Embryonic facial prominence (tissue), 1 donor: ENCODE measurements at regions not wholly inside any gene's neighbourhood (a gene's known extent, or its start where the extent isn't known, plus 50 kb on each side); places are given as distances from the start of the nearest gene placed in this dataset.

ENCODE experiments used
- DNase-seq: peaks from one replicate; pipeline ENCODE4 v3.0.0-alpha.2; 2016; ENCODE audit errors: extremely low spot score

DNA sequence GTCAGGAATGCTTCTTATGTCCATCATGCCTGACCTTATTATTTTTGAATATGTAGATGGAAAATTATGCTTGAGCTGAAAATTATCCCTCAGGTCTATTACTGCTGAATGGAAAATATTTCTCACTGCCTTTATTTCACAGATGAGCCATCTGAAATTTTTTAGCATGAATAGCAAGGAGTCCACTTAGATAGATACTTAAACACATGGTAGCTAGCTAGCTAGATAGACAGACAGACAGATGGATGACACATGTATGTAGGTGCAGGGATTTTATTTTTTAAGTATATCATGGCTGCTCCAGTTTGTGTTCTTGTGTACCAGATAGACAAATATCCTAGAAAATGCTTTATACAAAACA, 645.0 kb downstream of the MMUT start:
- no peak for DNase-seq

DNA sequence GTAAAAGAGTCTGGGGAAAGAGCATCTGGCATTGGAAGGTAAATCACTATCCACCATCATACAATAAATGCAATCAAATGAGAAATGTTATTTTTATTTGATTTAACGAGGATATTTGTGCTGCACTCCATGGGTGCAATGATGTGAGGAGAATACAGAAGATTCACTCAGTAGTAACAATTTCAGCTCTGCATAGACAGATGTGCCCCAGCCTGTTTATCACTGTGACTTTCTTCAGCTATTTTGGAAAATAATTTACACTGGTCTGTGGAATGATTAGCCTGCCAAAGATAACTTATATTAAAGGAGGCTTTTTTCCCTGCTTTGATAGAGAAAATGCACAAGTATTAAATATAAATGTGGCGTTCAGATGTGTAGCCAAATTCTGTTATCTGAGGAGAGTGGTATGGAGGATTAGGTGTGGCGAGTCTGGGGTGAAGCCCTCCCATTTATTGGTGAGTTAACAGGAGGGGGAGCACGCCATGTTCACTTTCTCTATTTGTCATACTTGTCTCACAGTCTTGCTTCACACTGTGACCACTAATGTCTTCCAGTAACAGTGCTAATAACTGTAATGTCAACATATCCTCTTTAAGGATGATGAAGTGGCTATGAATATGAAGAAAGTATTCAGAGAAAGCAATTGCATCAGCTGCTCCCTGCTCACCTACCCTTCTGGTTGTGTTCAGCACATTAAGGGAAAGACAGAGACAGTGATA, 645.6 kb downstream of the MMUT start:
- DNase-seq = no peak

DNA sequence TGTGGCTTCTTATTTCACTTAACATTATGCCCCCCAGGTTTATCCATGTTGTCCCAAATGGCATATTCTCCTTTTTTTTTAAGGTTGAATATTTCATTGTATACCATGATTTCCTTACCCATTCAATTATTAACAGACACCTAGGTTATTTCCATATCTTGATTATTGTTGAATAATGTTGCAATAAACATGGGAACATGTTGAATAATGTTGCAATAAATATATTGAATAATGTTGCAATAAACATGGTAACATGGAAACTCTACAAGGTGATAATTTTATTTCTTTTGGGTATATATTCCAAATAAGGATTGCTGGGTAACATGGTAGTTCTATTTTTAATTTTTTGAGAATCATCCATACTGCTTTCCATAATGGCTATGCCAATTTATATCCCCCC, 648.1 kb downstream of the MMUT start:
- no peak for DNase-seq

DNA sequence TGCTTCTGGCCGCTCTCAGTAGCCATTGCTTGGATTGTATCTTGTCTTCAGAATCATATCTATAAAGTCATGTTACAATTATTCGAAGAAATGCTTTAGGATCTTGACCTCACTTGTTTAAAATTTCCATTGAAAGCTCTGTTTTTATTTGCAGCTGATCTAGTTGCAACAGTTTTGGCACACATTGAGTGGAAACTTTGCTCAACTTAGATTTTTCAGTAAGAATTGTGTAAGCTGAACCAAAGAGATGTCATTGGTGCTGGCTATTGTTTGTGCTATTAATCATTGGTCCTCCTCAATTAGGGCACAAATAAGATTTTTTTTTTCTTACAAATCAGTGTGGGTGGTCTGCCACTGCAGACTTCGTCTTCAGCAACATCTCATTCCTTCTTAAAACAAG, 649.2 kb downstream of the MMUT start:
- DNase-seq = no peak

DNA sequence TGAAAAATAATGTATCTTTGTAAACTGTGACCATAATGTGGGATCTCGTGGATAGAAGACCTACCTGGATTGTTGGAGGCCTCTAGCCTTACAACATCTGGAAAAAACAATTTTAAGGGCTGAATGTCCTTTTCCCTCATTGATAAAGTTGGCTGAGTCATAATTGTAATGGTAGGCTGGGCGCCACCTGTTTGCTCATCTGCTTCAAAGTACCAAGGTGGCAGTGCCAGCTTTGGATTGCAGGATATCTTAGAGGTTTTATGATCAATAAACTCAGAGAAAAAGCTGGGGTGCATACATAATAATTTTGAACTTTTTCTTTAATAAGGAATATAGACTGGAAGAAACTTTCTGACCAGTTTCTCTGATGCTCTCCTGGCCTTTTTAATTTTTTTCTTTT, 653.4 kb downstream of the MMUT start:
- no peak for DNase-seq

DNA sequence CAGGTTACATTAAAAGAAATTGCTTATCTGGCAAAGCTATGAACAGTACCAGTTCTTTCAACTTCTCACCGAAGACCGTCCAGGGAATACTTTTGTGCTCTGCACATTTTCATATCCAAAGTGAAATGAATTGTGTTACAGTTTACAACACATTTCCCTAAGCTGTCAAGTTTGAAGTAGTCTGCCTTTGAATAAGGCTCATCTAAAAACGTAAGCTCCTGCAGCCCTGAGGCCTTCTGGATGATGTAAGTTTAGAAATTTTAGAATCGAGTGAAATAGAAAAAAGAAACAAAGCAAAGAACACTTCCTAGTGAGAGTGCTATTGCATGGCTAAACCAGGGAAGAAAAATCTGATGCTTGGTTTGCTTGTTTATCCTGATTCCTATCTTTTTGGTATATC, 653.8 kb downstream of the MMUT start:
- no peak for DNase-seq

DNA sequence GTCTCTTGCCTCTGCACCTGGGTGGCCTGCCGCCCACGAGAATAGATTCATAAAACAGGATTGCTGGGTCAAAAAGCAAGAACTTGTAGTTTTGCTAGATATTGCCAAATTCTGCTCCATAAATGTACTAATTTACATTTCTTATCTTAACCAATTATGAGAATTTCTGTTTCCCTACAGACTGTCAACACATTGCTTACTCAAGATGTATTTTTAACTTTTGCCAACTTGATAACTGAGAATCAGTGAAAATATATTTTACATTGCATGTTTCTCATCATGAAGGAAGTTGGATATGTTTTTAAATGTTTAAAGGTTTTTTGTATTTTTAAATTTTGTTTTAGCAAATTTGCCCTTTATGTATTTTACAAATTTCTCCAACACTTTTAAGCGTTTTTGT, 664.8 kb downstream of the MMUT start:
- no peak for DNase-seq

DNA sequence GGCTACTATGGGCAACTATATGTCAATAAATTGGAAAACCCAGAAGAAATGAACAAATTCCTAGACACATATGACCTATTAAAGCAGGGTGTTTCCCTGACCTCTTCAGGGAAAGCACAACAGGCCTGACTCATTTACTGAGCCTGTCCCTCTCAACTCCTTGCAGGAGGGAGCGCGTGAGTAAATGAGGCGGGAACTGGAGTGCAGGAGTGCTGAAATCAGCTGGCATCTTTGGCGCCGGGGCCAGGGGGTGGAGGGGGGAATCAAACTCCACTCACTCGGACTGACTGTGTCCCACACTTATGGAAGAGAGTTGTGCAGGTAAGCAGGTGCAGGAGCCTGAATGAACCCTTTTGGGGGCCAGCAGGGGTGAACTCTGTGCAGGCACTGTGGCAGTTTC, 671.2 kb upstream of the PTCHD4 start:
- no peak for DNase-seq

DNA sequence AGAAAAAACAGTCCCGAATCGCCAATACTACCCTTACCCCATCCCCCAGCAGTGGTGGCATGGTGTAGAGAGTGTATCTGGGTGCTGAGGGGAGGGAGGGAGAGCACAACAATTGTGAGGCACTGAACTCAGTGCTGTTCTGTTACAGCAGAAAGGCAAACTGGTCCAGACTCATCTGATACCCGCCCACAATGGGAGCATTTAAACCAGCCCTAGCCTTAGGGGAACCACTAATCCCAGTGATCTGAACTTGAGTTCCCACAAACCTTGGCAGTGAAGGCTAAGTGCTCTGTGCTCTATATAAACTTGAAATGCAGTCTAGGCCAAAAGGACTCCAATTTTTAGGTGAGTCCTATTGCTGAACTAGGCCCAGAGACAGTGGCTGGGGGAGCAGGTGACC, 666.4 kb upstream of the PTCHD4 start:
- no peak for DNase-seq

DNA sequence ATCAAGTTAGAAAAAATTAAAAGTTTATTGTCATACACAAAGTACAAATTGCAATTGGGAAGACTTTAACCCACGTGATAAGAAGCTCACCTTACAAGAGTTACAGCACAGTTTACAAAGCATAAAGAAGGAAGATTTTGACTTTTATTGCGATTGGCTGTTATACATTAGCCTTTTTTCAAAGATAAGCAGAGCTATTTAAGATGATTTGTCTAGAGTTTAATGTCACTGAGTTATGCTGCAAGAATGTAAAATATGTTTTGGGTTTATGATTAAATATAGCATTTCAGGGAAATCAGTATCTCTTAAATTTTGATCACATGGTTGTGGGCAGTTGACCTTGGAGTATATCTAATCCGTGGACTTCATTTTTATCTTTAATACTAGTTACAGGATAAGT, 664.2 kb upstream of the PTCHD4 start:
- DNase-seq = no peak

DNA sequence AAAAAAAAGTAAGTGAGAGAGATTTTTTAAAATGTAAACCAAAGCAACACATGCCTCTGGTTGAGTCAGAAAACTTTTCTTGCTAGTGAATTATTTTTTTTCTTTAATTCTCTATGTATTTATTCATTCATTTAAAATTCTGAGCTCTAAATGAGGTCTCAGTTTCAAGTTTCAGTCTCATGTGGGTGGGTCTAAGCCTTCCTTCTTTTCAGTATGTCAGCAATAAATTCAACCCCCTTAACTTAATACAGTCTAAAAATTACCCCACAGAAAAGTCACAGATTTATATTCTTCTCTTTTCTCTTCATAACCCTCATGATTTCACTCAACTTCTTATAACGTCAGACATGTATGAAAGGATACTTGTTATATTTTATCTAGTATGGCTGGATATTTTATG, 663.3 kb upstream of the PTCHD4 start:
- DNase-seq = no peak

DNA sequence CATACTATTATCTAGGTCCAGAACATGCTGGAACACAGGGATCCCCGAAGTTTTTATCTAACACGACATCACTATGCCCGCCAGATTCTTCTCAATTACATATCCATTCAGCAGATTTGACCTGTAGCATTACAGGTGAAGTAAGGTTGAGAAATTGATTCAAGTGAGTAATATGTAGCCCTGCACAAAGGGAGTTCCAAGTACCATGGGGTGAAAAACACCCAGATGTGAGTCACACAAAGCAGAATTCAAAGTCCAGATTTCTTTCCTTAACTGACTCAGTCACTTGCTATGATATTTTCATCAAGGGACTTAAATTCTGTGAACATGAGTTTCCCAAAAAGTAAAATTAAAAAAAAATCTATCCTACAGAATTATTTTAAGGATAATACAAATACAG, 655.4 kb upstream of the PTCHD4 start:
- no peak for DNase-seq

DNA sequence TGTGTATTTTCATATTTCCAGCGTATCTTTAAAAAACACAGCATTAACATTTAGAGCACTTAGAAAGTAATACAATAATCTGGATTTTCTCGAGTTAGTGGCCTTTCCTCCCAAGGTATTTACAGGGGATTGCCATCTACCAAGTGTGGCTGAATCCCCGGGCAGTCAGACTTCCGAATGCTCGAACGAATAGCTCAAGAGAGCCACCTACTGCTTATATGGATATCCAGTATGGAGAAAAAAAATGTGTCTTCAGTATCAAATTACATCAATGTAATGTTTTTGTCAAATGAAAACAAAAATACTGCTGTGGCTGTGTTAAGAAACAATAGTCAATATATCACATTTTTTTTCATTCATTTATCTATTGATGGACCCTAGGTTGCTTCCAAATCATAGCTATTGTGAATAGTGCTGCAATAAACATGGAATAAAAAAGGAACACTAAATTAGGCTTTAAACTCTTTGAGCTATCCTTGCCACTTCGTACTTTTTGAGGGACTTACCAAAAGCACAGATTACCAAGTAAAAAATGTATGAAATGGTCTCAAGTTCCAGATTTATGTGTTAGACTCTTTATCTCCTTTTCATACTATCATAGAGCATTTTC, 654.5 kb upstream of the PTCHD4 start:
- DNase-seq = peak; percentile 36

DNA sequence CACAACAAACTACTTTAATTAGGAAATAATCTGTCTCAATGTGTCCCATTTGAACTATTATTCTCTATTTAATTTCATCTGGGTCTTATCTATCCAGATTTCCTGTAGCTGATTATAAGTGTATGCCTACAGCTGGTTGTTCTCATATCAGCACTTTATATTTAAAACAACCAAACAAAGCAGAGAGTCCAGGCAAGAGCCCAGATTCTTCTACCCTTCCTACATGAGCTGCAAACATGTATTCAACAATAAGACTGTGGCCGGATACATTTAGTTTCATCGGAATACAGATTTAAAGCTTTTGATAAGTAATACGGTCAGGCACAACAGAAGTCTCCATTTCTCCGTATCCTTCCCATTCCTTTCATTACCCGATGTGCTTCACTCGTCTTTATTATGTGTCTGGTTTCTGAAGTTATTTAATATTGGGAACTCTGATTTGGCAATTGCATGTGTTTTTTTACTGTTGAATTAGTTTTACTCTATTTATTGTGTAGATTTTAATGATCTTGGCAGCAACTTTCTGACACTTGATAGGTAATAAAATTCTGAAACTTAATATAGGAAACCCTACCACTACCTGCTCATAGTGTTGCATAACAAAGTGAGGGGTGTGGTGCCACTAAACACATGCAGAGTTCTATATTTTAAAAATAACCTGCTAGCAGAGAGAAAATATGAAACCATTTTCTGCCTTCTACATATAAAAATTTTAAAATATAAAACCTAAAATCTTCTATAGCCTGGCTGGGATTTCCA, 653.5 kb upstream of the PTCHD4 start:
- peak; percentile 7 for DNase-seq

DNA sequence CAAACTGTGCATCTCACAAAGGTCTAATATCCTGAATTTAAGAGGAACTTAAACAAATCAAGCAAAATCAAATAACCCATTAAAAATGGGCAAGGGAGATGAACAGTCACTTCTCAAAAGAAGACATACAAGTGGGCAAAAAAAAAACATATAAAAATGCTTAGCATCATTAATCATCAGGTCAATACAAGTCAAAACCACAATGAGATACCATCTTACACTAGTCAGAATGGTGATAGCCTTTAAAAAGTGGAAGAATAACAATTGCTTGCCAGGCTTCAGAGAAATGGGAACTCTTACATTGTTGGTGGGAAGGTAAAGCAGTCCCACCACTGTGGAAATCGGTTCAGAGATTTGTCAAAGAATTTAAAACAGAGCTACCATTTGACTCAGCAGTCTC, 646.7 kb upstream of the PTCHD4 start:
- no peak for DNase-seq

DNA sequence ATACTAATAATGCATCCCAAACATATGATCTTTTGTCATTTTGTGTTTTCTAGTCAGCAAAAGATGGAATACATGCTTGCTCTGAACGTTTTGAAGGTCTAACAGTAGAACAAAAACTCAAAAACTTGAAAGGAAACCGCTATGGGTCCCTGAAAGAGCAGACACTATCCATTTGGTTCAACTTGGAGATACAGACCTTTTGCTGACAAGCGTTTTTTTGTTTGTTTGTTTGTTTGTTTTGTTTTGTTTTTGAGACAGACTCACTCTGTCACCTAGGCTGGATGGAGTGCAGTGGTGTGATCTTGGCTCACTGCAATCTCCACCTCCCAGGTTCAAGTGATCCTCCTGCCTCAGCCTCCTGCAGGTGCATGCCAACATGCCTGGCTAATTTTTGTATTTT, 644.3 kb upstream of the PTCHD4 start:
- DNase-seq = no peak

DNA sequence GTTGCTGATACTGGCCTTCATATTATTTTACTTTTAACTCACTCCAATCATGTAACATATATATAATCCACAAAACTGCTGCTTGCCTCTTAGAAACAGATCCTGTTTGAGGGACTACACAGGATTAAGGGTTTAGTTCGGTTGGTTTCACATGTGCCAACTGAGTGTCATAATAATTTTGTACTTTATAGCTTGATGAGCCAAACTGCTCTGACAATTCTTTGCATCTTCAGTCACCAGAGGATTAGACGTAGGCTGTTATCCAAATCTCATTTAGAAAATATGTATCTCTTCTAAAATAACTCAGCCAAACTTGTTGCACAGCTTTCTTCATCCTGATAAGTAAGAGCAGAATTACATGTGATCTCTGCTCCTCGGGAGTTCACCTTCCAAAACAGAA, 643.6 kb upstream of the PTCHD4 start:
- no peak for DNase-seq

DNA sequence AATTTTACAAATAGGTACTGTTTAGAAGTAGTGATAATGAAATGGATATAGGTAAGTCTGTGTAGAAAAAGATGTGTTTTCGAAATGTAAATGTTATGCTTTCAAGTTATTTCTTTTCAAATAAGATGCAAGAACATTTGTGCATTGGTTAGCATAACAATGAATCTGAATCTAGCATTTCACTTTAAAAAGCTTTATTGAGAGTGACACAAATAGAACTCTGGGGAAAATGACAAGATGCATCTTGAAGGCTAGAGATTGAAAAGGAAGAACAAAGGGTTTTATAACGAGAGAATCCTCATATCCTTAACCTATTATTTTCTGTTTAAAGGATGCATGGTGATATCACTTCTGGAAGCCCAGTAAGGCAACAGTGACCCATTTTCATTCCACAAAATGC, 639.9 kb upstream of the PTCHD4 start:
- no peak for DNase-seq

DNA sequence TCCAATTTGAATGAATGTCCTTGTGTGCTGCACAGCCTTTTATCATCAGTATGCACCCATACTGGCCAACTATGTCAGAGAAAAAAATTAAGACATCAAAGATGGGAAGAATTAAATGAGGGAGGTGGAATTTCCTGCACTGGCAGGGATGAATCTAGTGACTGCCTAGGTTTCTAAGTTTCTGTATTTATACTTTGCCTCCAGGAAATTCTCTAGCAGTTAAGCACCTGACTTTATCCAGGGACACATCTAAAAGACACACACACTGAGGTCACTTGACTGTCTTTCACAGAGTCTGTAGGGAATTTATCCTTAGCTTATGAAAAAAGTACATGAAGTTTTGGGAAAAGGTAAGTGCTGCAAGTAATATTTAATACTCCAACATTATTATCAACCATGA, 636.5 kb upstream of the PTCHD4 start:
- DNase-seq = no peak

DNA sequence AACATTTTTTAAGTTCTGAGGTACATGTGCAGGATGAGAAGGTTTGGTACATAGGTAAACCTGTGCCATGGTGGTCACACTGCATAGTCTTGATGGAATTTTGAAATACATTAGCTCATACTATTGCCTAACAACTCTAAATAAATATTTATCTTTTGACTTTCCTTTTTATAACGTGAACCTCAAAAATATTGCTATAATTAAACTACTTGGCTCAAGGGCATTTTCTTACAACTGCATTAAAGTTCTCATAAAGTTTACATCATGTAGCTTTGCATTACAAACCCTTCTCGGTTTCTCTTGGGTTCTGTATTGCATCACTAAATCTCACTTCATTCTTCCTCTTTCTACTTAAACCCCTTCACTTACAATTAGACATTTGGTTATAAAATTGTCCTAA, 636.0 kb upstream of the PTCHD4 start:
- DNase-seq = no peak

DNA sequence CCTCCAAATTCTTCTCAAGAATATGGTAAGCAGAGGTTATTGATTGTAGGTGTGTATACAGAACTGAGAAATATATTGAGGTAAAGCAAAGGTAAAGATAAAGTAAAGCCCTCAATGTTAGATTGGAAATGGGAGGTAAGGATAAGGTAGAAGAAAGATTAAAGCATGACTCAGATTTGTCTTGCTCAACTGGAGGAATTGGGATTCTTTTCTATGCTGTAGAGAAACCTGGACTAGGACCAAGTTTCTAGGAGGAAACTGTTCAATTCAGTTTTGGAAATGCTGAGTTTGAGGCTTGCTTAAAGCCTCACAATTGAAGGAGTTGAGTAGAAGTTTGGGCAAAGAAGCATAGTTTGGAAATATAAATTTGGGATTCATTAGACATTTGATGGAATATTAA, 634.0 kb upstream of the PTCHD4 start:
- DNase-seq = no peak

DNA sequence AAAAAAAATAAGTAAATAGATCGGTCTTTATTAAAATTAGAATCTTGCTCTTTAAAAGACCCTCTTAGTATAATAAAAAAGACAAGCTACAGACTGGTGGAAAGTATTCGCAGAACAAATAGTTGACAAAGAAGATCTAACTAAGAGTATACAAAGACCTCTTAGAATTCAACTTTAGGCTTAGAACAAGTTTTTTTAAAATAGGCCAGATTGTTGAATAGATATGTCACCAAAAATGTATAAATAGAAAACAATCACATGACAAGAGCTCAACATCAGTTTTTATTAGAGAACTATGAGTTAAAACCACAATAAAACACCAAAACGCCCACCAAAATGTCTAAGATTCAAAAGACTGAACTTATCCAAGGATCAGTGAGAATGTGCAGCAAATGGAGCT, 632.7 kb upstream of the PTCHD4 start:
- no peak for DNase-seq

DNA sequence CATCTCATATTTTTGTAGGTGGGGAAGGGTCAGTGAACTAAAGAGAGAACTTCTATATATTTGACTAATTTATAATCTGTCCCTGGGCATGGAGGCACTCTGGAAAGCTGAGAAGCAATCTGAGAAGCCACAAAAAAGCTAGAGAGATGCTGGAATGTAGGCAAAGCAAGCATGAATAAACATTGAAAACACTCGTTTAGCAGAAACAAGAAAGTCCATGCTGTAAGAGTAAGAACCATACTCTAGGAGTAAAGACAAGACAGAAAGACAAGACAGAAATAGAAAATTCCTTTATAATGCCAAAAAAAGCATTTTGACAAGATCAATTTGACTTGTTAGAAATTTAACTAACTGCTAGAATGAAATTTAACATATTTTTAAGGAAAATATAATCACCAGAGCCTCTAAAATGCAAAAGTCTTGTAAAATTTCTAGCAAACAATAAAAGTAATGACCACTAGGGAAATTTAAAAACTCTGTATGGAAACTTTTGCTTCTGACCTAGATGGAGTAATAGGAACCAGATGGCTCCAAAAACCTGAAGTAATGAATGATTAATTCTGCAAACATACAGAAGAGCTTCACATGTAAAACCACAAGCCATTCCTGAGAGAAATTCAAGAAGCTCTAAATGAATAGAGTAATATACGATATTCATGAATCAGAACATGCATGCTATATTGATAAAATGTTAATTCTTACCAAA, 625.7 kb upstream of the PTCHD4 start:
- no peak for DNase-seq
